ENCODE measurements at regions not wholly inside any gene's neighbourhood (a gene's known extent, or its start where the extent isn't known, plus 50 kb on each side); places are given as distances from the start of the nearest gene placed in this dataset.

- H3K27ac ChIP-seq: no peak overlapping the region
Observed at GRCh38 chr9:106450549-106450948, 412.4 kb upstream of the ZNF462 start.

GRCh38 chr9:106451223-106451622 lies 411.7 kb upstream of the ZNF462 start:
- no peak for DNase-seq (ENCODE audit: low spot score in 2 of 2)
- H3K27ac ChIP-seq: no peak overlapping the region
- no peak overlapping the region for H3K4me3 ChIP-seq
- 68 to 73% methylated on average over 1 of the region's 1 CpG for WGBS, 2 donors
- H3K4me1 ChIP-seq: no peaks in the 10 kb centered on the region
- no peak for TF ChIP-seq POLR2A (IDR thresholded peaks at IDR 0.05)
- TF ChIP-seq EP300 (IDR thresholded peaks at IDR 0.05): no peak
- TF ChIP-seq CTCF (IDR thresholded peaks at IDR 0.05): no peak
- no peaks in the 10 kb centered on the region for H3K36me3 ChIP-seq
- H3K9me3 ChIP-seq: no peaks in the 10 kb centered on the region
- no peaks in the 10 kb centered on the region for H3K27me3 ChIP-seq

More at GRCh38 chr9:106450549-106450948, 412.4 kb upstream of the ZNF462 start:
- no peak for DNase-seq (ENCODE audit: low spot score in 2 of 2)
- no peaks in the 10 kb centered on the region for H3K27me3 ChIP-seq
- TF ChIP-seq CTCF (IDR thresholded peaks at IDR 0.05) (no peak), POLR2A (IDR thresholded peaks at IDR 0.05) (no peak), EP300 (IDR thresholded peaks at IDR 0.05) (no peak)
- no peak overlapping the region for H3K4me3 ChIP-seq
- H3K9me3 ChIP-seq: no peaks in the 10 kb centered on the region
- no peaks in the 10 kb centered on the region for H3K4me1 ChIP-seq
- no peaks in the 10 kb centered on the region for H3K36me3 ChIP-seq

GRCh38 chr9:106456581-106456980 lies 406.4 kb upstream of the ZNF462 start:
- peaks cover 0 to 10% (median 2%) of the 10 kb centered on the region in 4 donors for H3K9me3 ChIP-seq
- 65 to 71% methylated on average over 4 of the region's 4 CpGs for WGBS, 2 donors
- no peak for TF ChIP-seq EP300 (IDR thresholded peaks at IDR 0.05)
- TF ChIP-seq CTCF (IDR thresholded peaks at IDR 0.05): no peak
- TF ChIP-seq POLR2A (IDR thresholded peaks at IDR 0.05): no peak

GRCh38 chr9:106467113-106467864 lies 395.7 kb upstream of the ZNF462 start:
- 35 to 40% methylated on average over 8 of the region's 8 CpGs for WGBS, 2 donors
- H3K9me3 ChIP-seq: no peaks in the 10 kb centered on the region
- H3K27me3 ChIP-seq: no peaks in the 10 kb centered on the region
- no peak overlapping the region for H3K27ac ChIP-seq
- peaks cover 0 to 6% (median 0%) of the 10 kb centered on the region in 4 donors for H3K4me1 ChIP-seq
- no peak for TF ChIP-seq CTCF (IDR thresholded peaks at IDR 0.05)
- no peaks in the 10 kb centered on the region for H3K36me3 ChIP-seq
- H3K4me3 ChIP-seq: no peak overlapping the region
- no peak for DNase-seq (ENCODE audit: low spot score in 2 of 2)

More at GRCh38 chr9:106456581-106456980, 406.4 kb upstream of the ZNF462 start:
- Histone ChIP-seq H3K36me3 (no peaks in the 10 kb centered on the region), H3K27ac (no peak overlapping the region), H3K4me1 (no peaks in the 10 kb centered on the region), H3K27me3 (no peaks in the 10 kb centered on the region), H3K4me3 (no peak overlapping the region)
- no peak for DNase-seq (ENCODE audit: low spot score in 2 of 2)

- DNase-seq (ENCODE audit: low spot score in 2 of 2): no peak
- H3K27me3 ChIP-seq: no peaks in the 10 kb centered on the region
- TF ChIP-seq CTCF (IDR thresholded peaks at IDR 0.05) (no peak), EP300 (IDR thresholded peaks at IDR 0.05) (no peak), POLR2A (IDR thresholded peaks at IDR 0.05) (no peak)
- WGBS, 2 donors: 80 to 85% methylated on average over 1 of the region's 1 CpG
- no peak overlapping the region for H3K4me3 ChIP-seq
- no peaks in the 10 kb centered on the region for H3K9me3 ChIP-seq
- no peak overlapping the region for H3K27ac ChIP-seq
- no peaks in the 10 kb centered on the region for H3K36me3 ChIP-seq
- peaks cover 0 to 6% (median 0%) of the 10 kb centered on the region in 4 donors for H3K4me1 ChIP-seq
Observed at GRCh38 chr9:106467865-106468164, 395.2 kb upstream of the ZNF462 start.
